Stimulated activated CD4-positive, alpha-beta T cell treated with anti-CD3 and anti-CD28 coated beads, TNF-alpha, amount 100 ng/mL, for 4 hours (primary cell): ENCODE measurements at regions not wholly inside any gene's neighbourhood (a gene's known extent, or its start where the extent isn't known, plus 50 kb on each side); places are given as distances from the start of the nearest gene placed in this dataset.

ENCODE experiments used
- DNase-seq, 3 experiments: peaks; one replicate each; pipeline ENCODE4 v3.0.0-alpha.2; 2020; ENCODE audit warnings: low read depth in 3 of 3

DNA sequence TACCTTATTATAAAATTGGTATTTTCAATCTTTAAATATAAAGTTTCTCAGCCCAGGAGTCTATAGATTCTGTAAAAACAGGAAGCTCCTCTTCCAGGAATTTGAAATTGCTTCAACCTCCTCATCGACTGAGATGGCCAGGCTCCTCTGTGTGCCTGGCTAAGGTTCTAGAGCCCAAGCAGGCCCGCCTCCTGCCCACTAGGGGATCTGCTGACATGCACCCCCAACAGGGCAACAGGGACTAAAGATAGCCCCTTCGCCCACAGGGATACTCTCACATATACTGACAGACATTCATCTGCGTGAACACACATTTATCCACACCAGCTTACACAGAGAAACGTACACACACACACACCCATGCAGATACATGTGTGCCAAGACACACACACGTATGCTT lies 183.1 kb upstream of the TLE3 start:
- DNase-seq, result no peak

- no peak for DNase-seq
These were observed 181.4 kb upstream of the TLE3 start for GRCh38 chr15:70279096-70279495.

DNA sequence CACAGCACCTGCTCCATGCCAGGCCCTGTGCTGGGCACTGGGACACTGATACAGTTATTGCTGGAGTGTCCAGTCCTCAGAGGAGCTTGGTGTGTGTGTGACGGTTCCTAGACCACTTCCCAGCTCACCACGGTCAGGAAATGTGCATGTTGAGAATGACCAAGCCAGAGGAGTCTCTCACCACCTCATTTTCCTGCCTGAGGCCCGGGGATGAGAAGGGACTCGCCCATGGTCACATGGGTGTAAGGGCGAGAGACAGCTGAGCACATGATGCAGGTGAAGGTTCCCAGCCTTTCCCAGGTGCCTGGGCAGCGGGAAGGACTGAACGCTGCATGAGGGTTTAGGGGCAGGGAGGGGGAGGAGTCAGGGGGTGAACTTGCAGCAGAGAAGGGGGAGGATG lies 180.9 kb upstream of the TLE3 start:
- no peak for DNase-seq

- DNase-seq, result no peak
These were observed 179.8 kb upstream of the TLE3 start for GRCh38 chr15:70277556-70277955.

DNA sequence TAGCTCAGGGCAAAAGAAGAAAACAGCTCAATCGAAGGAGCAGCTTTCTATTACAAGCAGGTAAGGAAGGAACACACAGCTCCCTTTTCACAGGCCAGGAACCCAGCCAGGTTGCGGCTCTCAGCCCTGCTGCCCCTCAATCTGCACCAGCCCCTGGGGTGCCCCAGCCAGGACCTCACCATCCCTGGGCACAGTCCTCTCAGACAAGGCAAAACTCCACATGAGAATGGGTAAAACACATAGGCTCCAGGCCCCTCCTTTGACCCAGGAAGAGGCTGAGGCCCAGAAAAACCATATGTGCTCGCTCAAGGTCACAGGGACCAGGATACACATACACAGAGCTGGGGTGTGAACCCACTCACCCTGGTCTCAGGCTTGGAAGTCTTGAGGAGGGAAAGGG lies 178.7 kb upstream of the TLE3 start:
- no peak for DNase-seq

DNA sequence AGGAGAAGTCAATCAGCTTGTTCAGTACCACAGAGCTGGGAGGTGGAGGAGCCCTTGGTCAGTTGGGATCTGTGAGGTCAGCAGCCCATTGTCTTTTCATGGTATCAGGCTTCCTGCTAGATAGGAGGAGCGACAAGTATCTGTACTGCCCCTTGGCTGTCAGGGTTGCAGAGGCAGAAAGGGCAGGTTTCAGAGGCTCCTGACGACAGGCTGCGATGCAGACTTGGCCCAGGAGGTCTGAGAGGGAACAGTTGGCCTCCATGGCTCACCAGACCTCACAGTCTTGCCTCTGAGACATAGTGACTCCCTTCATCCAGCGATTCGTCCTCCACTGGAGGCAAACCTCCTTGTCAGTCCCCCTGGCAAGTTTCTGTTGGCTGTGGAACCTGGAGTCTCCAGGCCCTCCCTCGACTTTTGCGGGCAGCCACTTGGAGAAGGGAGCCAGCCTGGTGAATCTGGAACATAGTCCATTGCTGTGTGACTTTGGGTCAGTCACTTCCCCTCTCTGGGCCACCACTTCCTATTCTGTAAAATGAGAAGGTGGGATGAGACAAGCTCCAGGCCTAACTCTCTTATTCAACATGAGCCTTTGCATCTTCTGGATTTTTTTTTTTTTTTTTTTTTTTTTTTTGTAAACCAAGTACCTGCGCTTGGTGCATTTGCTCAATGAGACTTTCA lies 177.9 kb upstream of the TLE3 start:
- no peak for DNase-seq

DNA sequence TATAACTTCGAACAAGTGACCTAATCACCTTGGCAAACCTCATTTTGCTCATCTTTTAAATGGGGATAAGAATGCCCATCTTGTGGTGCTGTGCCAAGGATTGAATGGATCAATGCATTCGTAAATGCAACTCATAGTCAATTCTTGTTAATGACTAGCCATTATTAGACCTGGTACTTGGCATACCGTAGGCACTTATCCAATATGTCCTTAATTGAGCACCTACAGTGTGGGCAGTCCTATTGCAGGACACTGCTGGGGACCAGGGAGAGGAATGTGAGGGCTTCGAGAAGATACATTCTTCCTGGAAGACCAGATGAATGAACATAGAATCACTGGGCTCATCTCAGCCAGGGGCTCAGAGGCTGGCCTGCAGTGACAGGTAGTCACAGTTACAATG lies 177.2 kb upstream of the TLE3 start:
- no peak for DNase-seq

- no peak for DNase-seq
These were observed 176.7 kb upstream of the TLE3 start for GRCh38 chr15:70274255-70274880.

GRCh38 chr15:70273808-70274207 lies 176.1 kb upstream of the TLE3 start:
- DNase-seq, result no peak

DNA sequence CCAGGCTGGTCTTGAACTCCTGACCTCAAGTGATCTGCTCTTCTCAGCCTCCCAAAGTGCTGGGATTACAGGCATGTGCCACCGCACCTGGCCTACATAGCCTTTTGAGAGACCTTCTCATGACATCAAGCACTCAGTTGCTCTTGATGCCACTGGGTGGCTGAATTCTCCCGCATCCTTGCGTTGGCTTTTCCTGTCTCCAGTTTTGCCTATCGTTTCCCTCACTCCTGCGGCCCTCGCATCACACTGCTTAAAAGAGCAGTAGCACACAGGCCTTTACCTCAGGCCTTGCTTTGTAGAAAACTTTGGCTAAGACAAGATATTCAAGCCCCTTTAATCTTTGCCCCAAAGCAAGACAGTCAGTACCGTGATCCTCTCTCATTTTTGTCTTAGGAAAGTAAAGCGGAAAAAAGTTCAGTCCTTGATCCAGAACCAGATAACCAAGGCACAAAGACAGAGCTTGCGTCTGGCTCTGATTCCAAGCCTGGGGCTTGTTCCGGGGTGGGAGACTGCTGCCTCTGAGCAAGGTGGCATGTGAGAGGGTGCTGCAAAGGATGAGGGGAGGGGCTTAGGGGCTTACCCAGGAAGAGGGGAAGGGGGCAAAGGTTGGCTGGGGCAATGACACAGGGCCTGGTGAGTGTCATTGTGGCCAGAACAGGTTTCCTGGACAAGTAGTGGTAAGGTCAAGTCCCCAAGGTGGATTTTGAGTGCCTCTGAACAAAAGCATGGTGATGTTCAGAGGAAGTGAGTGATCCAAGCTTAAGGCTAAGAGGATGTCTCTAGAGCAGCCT lies 175.0 kb upstream of the TLE3 start:
- DNase-seq, result no peak

GRCh38 chr15:70271422-70272088 lies 173.8 kb upstream of the TLE3 start:
- no peak for DNase-seq

GRCh38 chr15:70270752-70271111 lies 173.0 kb upstream of the TLE3 start:
- DNase-seq, result no peak

GRCh38 chr15:70269991-70270751 lies 172.5 kb upstream of the TLE3 start:
- DNase-seq, result no peak

DNA sequence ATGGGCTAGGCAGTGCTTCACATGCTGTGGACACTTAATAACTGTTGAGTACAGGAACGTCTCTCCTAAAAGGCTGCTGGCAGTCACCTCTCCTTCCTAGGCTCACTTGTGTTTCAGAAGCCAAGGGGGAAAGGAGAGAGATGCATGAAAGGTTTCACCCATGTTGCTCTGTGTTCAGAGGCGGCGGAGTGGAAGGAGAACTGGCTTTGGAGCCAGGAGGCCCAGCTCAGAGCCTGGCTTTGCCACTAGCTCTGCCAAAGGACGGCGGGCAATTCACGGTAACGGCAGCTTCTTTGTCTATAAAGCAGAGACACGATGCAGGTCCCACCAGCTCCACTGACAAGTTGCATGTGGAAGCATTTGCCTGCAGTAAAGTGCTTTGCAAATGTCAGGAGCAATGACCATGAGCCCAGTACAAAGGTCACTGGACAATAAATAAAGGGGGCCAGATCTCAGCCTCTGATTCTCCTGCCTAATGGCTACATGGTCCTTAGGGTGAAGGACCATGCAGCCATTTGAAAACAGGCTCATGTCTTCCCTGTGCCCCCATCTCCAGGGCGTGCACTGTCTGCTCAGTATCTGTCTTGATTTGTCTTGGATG lies 171.7 kb upstream of the TLE3 start:
- DNase-seq, result no peak

DNA sequence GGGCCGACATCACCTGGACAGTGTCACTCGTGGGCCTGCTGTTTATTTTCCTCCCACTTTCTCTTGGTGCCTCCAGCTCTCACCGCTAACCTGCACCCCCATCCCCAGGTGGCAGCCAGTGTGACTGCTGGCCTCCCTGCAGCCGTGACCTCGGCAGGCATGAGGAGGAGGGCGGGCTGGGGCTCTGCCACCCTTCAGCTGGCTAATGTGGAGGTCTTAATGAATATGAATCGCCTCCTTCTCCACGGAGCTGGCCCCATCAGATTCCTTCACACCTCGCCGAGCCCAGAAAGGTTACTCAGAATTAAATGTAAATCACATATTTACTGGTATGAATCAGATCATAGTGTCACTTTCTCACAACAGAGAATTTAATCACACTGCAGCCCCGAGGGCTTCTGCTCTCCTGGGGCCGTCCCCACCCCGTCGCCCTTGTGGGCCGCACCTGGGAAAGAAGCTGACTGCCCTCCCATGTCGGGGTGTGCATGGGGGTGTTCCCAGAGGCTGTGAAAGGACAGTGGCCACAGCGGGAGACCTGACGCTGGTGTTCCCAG lies 171.1 kb upstream of the TLE3 start:
- DNase-seq, result no peak

DNA sequence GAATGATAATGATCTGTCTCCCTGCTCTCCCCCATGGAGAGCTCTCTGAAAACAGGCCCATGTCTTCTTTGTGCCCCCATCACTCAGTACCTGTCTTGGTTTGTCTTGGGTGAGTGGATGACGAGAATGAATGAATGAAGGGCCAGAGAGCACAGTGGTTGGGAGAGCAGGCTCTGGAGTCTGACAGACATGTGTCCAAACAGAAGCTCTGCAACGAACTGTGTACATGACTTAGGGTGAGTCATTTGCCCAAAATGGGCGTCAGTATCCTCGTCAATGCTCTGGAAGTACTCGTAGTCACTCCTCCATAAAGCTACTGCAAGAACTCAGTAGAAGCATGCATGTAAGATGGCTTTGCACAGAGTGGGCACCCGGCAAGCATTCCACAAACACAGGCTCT lies 170.2 kb upstream of the TLE3 start:
- no peak for DNase-seq

DNA sequence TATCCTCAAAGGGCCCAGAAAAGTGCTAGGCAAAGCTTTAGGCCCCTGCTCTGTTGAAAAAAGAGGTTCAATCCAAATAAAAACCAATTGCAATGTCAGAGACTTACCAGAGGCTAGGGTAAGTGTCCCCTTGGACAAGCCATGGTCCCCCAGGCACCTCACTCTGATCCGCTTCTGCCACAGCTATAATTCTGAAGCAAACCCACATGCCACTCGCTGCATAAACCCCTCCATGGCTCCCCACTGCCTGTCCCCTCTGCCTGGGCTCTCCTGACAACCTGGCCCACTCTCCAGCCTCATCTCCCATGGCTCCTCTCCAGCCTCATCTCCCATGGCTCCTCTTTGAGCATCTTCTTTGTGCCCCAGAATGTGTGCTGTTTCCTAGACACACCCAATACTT lies 169.6 kb upstream of the TLE3 start:
- DNase-seq, result no peak

DNA sequence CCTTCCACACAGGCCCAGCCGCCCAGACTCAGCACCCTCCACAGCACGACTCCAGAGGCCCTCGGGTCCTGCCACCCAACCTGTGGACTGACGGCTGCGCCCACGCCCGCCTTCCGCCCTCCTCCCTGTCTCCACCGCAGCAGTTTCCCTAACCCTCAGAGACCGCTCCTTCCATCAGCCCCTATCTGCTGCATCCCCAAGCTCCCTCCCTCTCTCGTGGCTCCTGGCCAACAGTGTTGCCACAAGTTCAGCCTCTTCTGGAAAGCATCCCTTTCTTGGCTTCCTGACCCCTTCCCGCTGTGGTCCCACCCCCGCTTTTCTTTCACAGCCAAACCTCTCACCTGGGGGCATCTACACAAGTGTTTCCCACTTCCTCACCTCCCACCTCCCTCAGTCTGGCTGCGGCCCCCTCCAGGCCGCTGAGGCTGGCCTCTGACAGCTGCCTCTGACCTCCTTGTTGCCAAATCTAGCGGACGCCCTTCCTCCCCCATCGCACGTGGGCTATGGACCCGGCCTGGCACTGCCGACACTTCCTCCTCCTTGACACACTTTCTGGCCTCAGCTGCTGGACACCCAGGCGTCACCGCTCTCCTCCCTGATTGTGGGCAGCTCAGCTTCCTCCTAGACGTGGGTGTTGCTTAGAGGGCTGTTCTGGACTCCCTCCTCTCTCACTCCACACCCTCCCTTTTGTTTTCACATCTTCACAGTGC lies 168.8 kb upstream of the TLE3 start:
- DNase-seq, result no peak

GRCh38 chr15:70265986-70266385 lies 168.3 kb upstream of the TLE3 start:
- DNase-seq, result no peak

DNA sequence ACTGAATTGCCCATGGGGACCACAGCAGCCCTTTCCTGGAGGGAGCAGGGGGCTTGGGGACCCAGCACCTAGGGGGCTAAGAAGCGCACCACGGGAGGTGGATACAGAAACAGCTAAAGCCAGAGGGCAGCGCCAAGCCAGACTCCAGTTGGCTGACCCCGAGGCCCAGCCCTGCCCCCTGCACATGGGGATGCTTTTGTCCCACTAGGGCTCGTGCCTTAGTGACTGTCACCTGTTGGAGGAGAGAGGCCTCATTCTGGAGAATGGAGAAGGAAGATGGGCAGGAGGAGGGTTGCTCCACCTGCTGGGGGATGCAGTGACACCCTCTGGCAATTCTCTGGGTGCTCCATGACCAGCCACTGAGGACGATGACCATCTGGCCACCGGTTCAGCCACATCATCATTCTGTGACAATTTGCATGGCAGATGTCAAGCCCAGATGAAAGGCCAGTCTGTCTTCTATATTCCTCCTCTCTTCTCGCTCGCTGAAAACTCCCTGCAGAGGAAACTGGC lies 167.8 kb upstream of the TLE3 start:
- no peak for DNase-seq
